ENCODE measurements at regions not wholly inside any gene's neighbourhood (a gene's known extent, or its start where the extent isn't known, plus 50 kb on each side); places are given as distances from the start of the nearest gene placed in this dataset.

GRCh38 chr15:97522347-97522746, 438.2 kb upstream of the ARRDC4 start:
- H3K4me1 ChIP-seq (ENCODE audit: control insufficient read depth, insufficient read depth, low read length), result no peaks in the 10 kb centered on the region
- H3K27ac ChIP-seq (ENCODE audit: low read length), result no peak overlapping the region
- no CpG with 5 or more reads among the region's 16 CpGs for WGBS (ENCODE audit: insufficient coverage, low lambda C conversion rate)
- no peaks in the 10 kb centered on the region for H3K9me3 ChIP-seq (ENCODE audit: control insufficient read depth, low read depth, low read length)
- DNase-seq, result no peak
- H3K4me3 ChIP-seq (ENCODE audit: low read length), result no peak overlapping the region
- H3K27me3 ChIP-seq (ENCODE audit: control insufficient read depth, insufficient read depth, low read length), result no peaks in the 10 kb centered on the region
- H3K36me3 ChIP-seq (ENCODE audit: control insufficient read depth, insufficient read depth, low read length), result no peaks in the 10 kb centered on the region

GRCh38 chr15:97525809-97526208, 434.7 kb upstream of the ARRDC4 start:
- no peaks in the 10 kb centered on the region for H3K9me3 ChIP-seq (ENCODE audit: control insufficient read depth, low read depth, low read length)
- DNase-seq, result no peak
- no peak overlapping the region for H3K4me3 ChIP-seq (ENCODE audit: low read length)
- no peaks in the 10 kb centered on the region for H3K36me3 ChIP-seq (ENCODE audit: control insufficient read depth, insufficient read depth, low read length)
- H3K27me3 ChIP-seq (ENCODE audit: control insufficient read depth, insufficient read depth, low read length), result no peaks in the 10 kb centered on the region
- H3K4me1 ChIP-seq (ENCODE audit: control insufficient read depth, insufficient read depth, low read length), result no peaks in the 10 kb centered on the region
- H3K27ac ChIP-seq (ENCODE audit: low read length), result no peak overlapping the region

- 70% methylated on average over 2 of the region's 4 CpGs for WGBS (ENCODE audit: insufficient coverage, low lambda C conversion rate)
- no peak overlapping the region for H3K27ac ChIP-seq (ENCODE audit: low read length)
Observed at GRCh38 chr15:97528238-97528637, 432.3 kb upstream of the ARRDC4 start.

GRCh38 chr15:97545799-97546198, 414.7 kb upstream of the ARRDC4 start:
- Histone ChIP-seq H3K27ac (ENCODE audit: low read length) (no peak overlapping the region), H3K4me3 (ENCODE audit: low read length) (no peak overlapping the region), H3K4me1 (ENCODE audit: control insufficient read depth, insufficient read depth, low read length) (no peaks in the 10 kb centered on the region), H3K27me3 (ENCODE audit: control insufficient read depth, insufficient read depth, low read length) (no peaks in the 10 kb centered on the region), H3K9me3 (ENCODE audit: control insufficient read depth, low read depth, low read length) (no peaks in the 10 kb centered on the region), H3K36me3 (ENCODE audit: control insufficient read depth, insufficient read depth, low read length) (no peaks in the 10 kb centered on the region)
- no CpG with 5 or more reads among the region's 1 CpG for WGBS (ENCODE audit: insufficient coverage, low lambda C conversion rate)
- no peak for DNase-seq

More at GRCh38 chr15:97528238-97528637, 432.3 kb upstream of the ARRDC4 start:
- Histone ChIP-seq H3K27me3 (ENCODE audit: control insufficient read depth, insufficient read depth, low read length) (no peaks in the 10 kb centered on the region), H3K4me3 (ENCODE audit: low read length) (no peak overlapping the region), H3K36me3 (ENCODE audit: control insufficient read depth, insufficient read depth, low read length) (no peaks in the 10 kb centered on the region), H3K9me3 (ENCODE audit: control insufficient read depth, low read depth, low read length) (no peaks in the 10 kb centered on the region), H3K4me1 (ENCODE audit: control insufficient read depth, insufficient read depth, low read length) (no peaks in the 10 kb centered on the region)
- no peak for DNase-seq

- Histone ChIP-seq H3K27ac (ENCODE audit: low read length) (no peak overlapping the region), H3K36me3 (ENCODE audit: control insufficient read depth, insufficient read depth, low read length) (no peaks in the 10 kb centered on the region), H3K4me1 (ENCODE audit: control insufficient read depth, insufficient read depth, low read length) (no peaks in the 10 kb centered on the region), H3K9me3 (ENCODE audit: control insufficient read depth, low read depth, low read length) (no peaks in the 10 kb centered on the region), H3K27me3 (ENCODE audit: control insufficient read depth, insufficient read depth, low read length) (no peaks in the 10 kb centered on the region), H3K4me3 (ENCODE audit: low read length) (no peak overlapping the region)
- WGBS (ENCODE audit: insufficient coverage, low lambda C conversion rate), result no CpG with 5 or more reads among the region's 2 CpGs
- DNase-seq, result no peak
Observed at GRCh38 chr15:97547381-97547780, 413.1 kb upstream of the ARRDC4 start.

- no peaks in the 10 kb centered on the region for H3K36me3 ChIP-seq (ENCODE audit: control insufficient read depth, insufficient read depth, low read length)
- H3K9me3 ChIP-seq (ENCODE audit: control insufficient read depth, low read depth, low read length), result no peaks in the 10 kb centered on the region
- WGBS (ENCODE audit: insufficient coverage, low lambda C conversion rate), result no CpG with 5 or more reads among the region's 2 CpGs
- H3K27me3 ChIP-seq (ENCODE audit: control insufficient read depth, insufficient read depth, low read length), result no peaks in the 10 kb centered on the region
- H3K4me1 ChIP-seq (ENCODE audit: control insufficient read depth, insufficient read depth, low read length), result no peaks in the 10 kb centered on the region
- no peak for DNase-seq
- no peak overlapping the region for H3K27ac ChIP-seq (ENCODE audit: low read length)
- H3K4me3 ChIP-seq (ENCODE audit: low read length), result no peak overlapping the region
Observed at GRCh38 chr15:97561529-97561928, 399.0 kb upstream of the ARRDC4 start.

GRCh38 chr15:97563516-97563915, 397.0 kb upstream of the ARRDC4 start:
- no peak overlapping the region for H3K27ac ChIP-seq (ENCODE audit: low read length)
- no peaks in the 10 kb centered on the region for H3K27me3 ChIP-seq (ENCODE audit: control insufficient read depth, insufficient read depth, low read length)
- H3K9me3 ChIP-seq (ENCODE audit: control insufficient read depth, low read depth, low read length), result no peaks in the 10 kb centered on the region
- WGBS (ENCODE audit: insufficient coverage, low lambda C conversion rate), result 100% methylated on average over 2 of the region's 3 CpGs
- no peaks in the 10 kb centered on the region for H3K36me3 ChIP-seq (ENCODE audit: control insufficient read depth, insufficient read depth, low read length)
- no peak for DNase-seq
- H3K4me3 ChIP-seq (ENCODE audit: low read length), result no peak overlapping the region
- H3K4me1 ChIP-seq (ENCODE audit: control insufficient read depth, insufficient read depth, low read length), result no peaks in the 10 kb centered on the region

- DNase-seq, result no peak
- Histone ChIP-seq H3K36me3 (ENCODE audit: control insufficient read depth, insufficient read depth, low read length) (no peaks in the 10 kb centered on the region), H3K27me3 (ENCODE audit: control insufficient read depth, insufficient read depth, low read length) (no peaks in the 10 kb centered on the region), H3K9me3 (ENCODE audit: control insufficient read depth, low read depth, low read length) (no peaks in the 10 kb centered on the region), H3K27ac (ENCODE audit: low read length) (no peak overlapping the region), H3K4me3 (ENCODE audit: low read length) (no peak overlapping the region), H3K4me1 (ENCODE audit: control insufficient read depth, insufficient read depth, low read length) (no peaks in the 10 kb centered on the region)
Observed at GRCh38 chr15:97566961-97567360, 393.5 kb upstream of the ARRDC4 start.

- Histone ChIP-seq H3K36me3 (ENCODE audit: control insufficient read depth, insufficient read depth, low read length) (no peaks in the 10 kb centered on the region), H3K4me1 (ENCODE audit: control insufficient read depth, insufficient read depth, low read length) (no peaks in the 10 kb centered on the region), H3K9me3 (ENCODE audit: control insufficient read depth, low read depth, low read length) (no peaks in the 10 kb centered on the region), H3K4me3 (ENCODE audit: low read length) (no peak overlapping the region), H3K27ac (ENCODE audit: low read length) (no peak overlapping the region), H3K27me3 (ENCODE audit: control insufficient read depth, insufficient read depth, low read length) (no peaks in the 10 kb centered on the region)
- WGBS (ENCODE audit: insufficient coverage, low lambda C conversion rate), result no CpG with 5 or more reads among the region's 1 CpG
- DNase-seq, result no peak
Observed at GRCh38 chr15:97567411-97567810, 393.1 kb upstream of the ARRDC4 start.

GRCh38 chr15:97576929-97577645, 383.4 kb upstream of the ARRDC4 start:
- H3K4me3 ChIP-seq (ENCODE audit: low read length), result no peak overlapping the region
- DNase-seq, result peak; percentile 46 to 84
- peak overlapping the region; percentile 20 for H3K27ac ChIP-seq (ENCODE audit: low read length)
- no peaks in the 10 kb centered on the region for H3K9me3 ChIP-seq (ENCODE audit: control insufficient read depth, low read depth, low read length)
- no CpG with 5 or more reads among the region's 5 CpGs for WGBS (ENCODE audit: insufficient coverage, low lambda C conversion rate)
- no peaks in the 10 kb centered on the region for H3K36me3 ChIP-seq (ENCODE audit: control insufficient read depth, insufficient read depth, low read length)
- H3K27me3 ChIP-seq (ENCODE audit: control insufficient read depth, insufficient read depth, low read length), result no peaks in the 10 kb centered on the region
- H3K4me1 ChIP-seq (ENCODE audit: control insufficient read depth, insufficient read depth, low read length), result no peaks in the 10 kb centered on the region

GRCh38 chr15:97585408-97585807, 375.1 kb upstream of the ARRDC4 start:
- H3K9me3 ChIP-seq (ENCODE audit: control insufficient read depth, low read depth, low read length), result no peaks in the 10 kb centered on the region
- no CpG with 5 or more reads among the region's 10 CpGs for WGBS (ENCODE audit: insufficient coverage, low lambda C conversion rate)
- H3K27me3 ChIP-seq (ENCODE audit: control insufficient read depth, insufficient read depth, low read length), result no peaks in the 10 kb centered on the region
- no peak overlapping the region for H3K4me3 ChIP-seq (ENCODE audit: low read length)
- no peak overlapping the region for H3K27ac ChIP-seq (ENCODE audit: low read length)
- H3K36me3 ChIP-seq (ENCODE audit: control insufficient read depth, insufficient read depth, low read length), result no peaks in the 10 kb centered on the region
- DNase-seq, result no peak
- no peaks in the 10 kb centered on the region for H3K4me1 ChIP-seq (ENCODE audit: control insufficient read depth, insufficient read depth, low read length)

Data from large intestine (tissue), 3 donors.